ENCODE measurements at regions not wholly inside any gene's neighbourhood (a gene's known extent, or its start where the extent isn't known, plus 50 kb on each side); places are given as distances from the start of the nearest gene placed in this dataset.

GRCh38 chr5:179414459-179415261, 69.4 kb upstream of the ADAMTS2 start:
- Histone ChIP-seq H3K36me3 (replicated peaks in 1 of 2; ENCODE audit: insufficient read depth in 1 of 2, low read depth in 2 of 2) (no peaks in the 10 kb centered on the region), H3K4me1 (no peaks in the 10 kb centered on the region), H3K4me3 (no peak overlapping the region), H3K27ac (no peak overlapping the region), H3K27me3 (no peaks in the 10 kb centered on the region), H3K9me3 (no peaks in the 10 kb centered on the region)
- ATAC-seq (no peak), DNase-seq (no peak)
- intact Hi-C loops (cut with DNase I) = no loop called here
- TF ChIP-seq POLR2A (IDR thresholded peaks at IDR 0.05) (no peak), CTCF (IDR thresholded peaks at IDR 0.05) (no peak)
- 62 to 68% methylated on average over 4 to 10 of the region's 10 CpGs for WGBS, 2 donors

- no peaks in the 10 kb centered on the region for H3K27me3 ChIP-seq
- 79 to 88% methylated on average over 9 to 14 of the region's 14 CpGs for WGBS, 2 donors
- DNase-seq = no peak
Measured at GRCh38 chr5:179413711-179414458, 68.6 kb upstream of the ADAMTS2 start.

GRCh38 chr5:179413086-179413690, 67.9 kb upstream of the ADAMTS2 start:
- DNase-seq = no peak
- 72 to 77% methylated on average over 9 to 11 of the region's 11 CpGs for WGBS, 2 donors
- no peaks in the 10 kb centered on the region for H3K27me3 ChIP-seq
- intact Hi-C loops (cut with DNase I) = no loop called here
- H3K4me1 ChIP-seq = no peaks in the 10 kb centered on the region
- no peaks in the 10 kb centered on the region for H3K9me3 ChIP-seq
- no peak overlapping the region for H3K27ac ChIP-seq
- no peak overlapping the region for H3K4me3 ChIP-seq
- no peak for ATAC-seq
- TF ChIP-seq POLR2A (IDR thresholded peaks at IDR 0.05) (no peak), CTCF (IDR thresholded peaks at IDR 0.05) (no peak)
- H3K36me3 ChIP-seq (replicated peaks in 1 of 2; ENCODE audit: insufficient read depth in 1 of 2, low read depth in 2 of 2) = no peaks in the 10 kb centered on the region

More at GRCh38 chr5:179413711-179414458, 68.6 kb upstream of the ADAMTS2 start:
- H3K4me1 ChIP-seq = no peaks in the 10 kb centered on the region
- intact Hi-C loops (cut with DNase I) = no loop called here
- no peak overlapping the region for H3K27ac ChIP-seq
- TF ChIP-seq CTCF (IDR thresholded peaks at IDR 0.05) (no peak), POLR2A (IDR thresholded peaks at IDR 0.05) (no peak)
- H3K36me3 ChIP-seq (replicated peaks in 1 of 2; ENCODE audit: insufficient read depth in 1 of 2, low read depth in 2 of 2) = no peaks in the 10 kb centered on the region
- no peaks in the 10 kb centered on the region for H3K9me3 ChIP-seq
- no peak overlapping the region for H3K4me3 ChIP-seq
- ATAC-seq = no peak

- Histone ChIP-seq H3K36me3 (replicated peaks in 1 of 2; ENCODE audit: insufficient read depth in 1 of 2, low read depth in 2 of 2) (no peaks in the 10 kb centered on the region), H3K4me1 (no peaks in the 10 kb centered on the region), H3K4me3 (no peak overlapping the region), H3K9me3 (no peaks in the 10 kb centered on the region), H3K27me3 (no peaks in the 10 kb centered on the region), H3K27ac (no peak overlapping the region)
- intact Hi-C loops (cut with DNase I) = no loop called here
- WGBS, 2 donors = 82 to 86% methylated on average over 6 to 14 of the region's 14 CpGs
- no peak for ATAC-seq
- DNase-seq = no peak
- TF ChIP-seq CTCF (IDR thresholded peaks at IDR 0.05) = no peak
- no peak for TF ChIP-seq POLR2A (IDR thresholded peaks at IDR 0.05)
Measured at GRCh38 chr5:179411161-179411841, 66.0 kb upstream of the ADAMTS2 start.
